DND-41 (cell line): ENCODE measurements at regions not wholly inside any gene's neighbourhood (a gene's known extent, or its start where the extent isn't known, plus 50 kb on each side); places are given as distances from the start of the nearest gene placed in this dataset.

ENCODE experiments used
- ATAC-seq: fragments of 200-7000 bp; cut with Tn5 transposase; 3 replicates; pipeline ENCODE4 v1.9.1; 2021; ENCODE audit warnings: low read depth; ENCODE audit not compliant: insufficient read depth
- DNase-seq: peaks from one replicate; pipeline ENCODE4 v3.0.0-alpha.2; 2020
- H2AFZ ChIP-seq: 2 replicates; pipeline ENCODE4 v1.6.0; 2012; ENCODE audit warnings: low read depth, low read length
- H3K27ac ChIP-seq: 2 replicates; pipeline ENCODE4 v1.5.1; 2012; ENCODE audit warnings: low read length, inconsistent platforms
- H3K27me3 ChIP-seq: fragments of 200-600 bp; sonication (generic); 2 replicates; pipeline ENCODE4 v1.6.0; 2012; ENCODE audit warnings: low read length, mild to moderate bottlenecking, inconsistent platforms; ENCODE audit not compliant: insufficient read depth, poor library complexity
- H3K36me3 ChIP-seq: 2 replicates; pipeline ENCODE4 v1.5.1; 2012; ENCODE audit warnings: low read length, inconsistent platforms; ENCODE audit not compliant: insufficient read depth
- H3K4me1 ChIP-seq: 2 replicates; pipeline ENCODE4 v1.5.1; 2012; ENCODE audit warnings: mild to moderate bottlenecking, low read length; ENCODE audit not compliant: insufficient read depth
- H3K4me2 ChIP-seq: 2 replicates; pipeline ENCODE4 v1.6.0; 2012; ENCODE audit warnings: mild to moderate bottlenecking, moderate library complexity, low read length, inconsistent platforms; ENCODE audit not compliant: insufficient read depth
- H3K4me3 ChIP-seq, 2 experiments: fragments of 200-600 bp in 1 of 2; shearing (Covaris generic) in 1 of 2; 2 replicates each; pipeline ENCODE4 v1.5.1; 2012 to 2016; ENCODE audit warnings: inconsistent platforms in 2 of 2, low read length in 2 of 2, mild to moderate bottlenecking in 2 of 2, low read depth in 1 of 2, moderate library complexity in 1 of 2
- H3K79me2 ChIP-seq: 2 replicates; pipeline ENCODE4 v1.6.0; 2012; ENCODE audit warnings: low read length, inconsistent platforms; ENCODE audit not compliant: insufficient read depth
- H3K9ac ChIP-seq: 2 replicates; pipeline ENCODE4 v1.6.0; 2012; ENCODE audit warnings: low read depth, mild to moderate bottlenecking, inconsistent platforms, low read length, moderate library complexity
- H3K9me3 ChIP-seq: 2 replicates; pipeline ENCODE4 v1.5.1; 2012; ENCODE audit warnings: low read length, moderate library complexity, mild to moderate bottlenecking, inconsistent platforms; ENCODE audit not compliant: insufficient read depth, severe bottlenecking
- H4K20me1 ChIP-seq: 2 replicates; pipeline ENCODE4 v1.6.0; 2012; ENCODE audit warnings: low read length; ENCODE audit not compliant: insufficient read depth
- CTCF ChIP-seq: IDR thresholded peaks from 2 replicates; pipeline ENCODE4 v1.5.1; 2012; ENCODE audit warnings: borderline replicate concordance, low read length, moderate library complexity, mild to moderate bottlenecking; ENCODE audit not compliant: poor library complexity, severe bottlenecking; ENCODE audit errors: extremely low read depth
- EZH2 ChIP-seq: IDR thresholded peaks from 3 replicates; pipeline ENCODE4 v1.6.1; 2012; ENCODE audit warnings: borderline replicate concordance, low read depth, mild to moderate bottlenecking, moderate library complexity, low read length, inconsistent platforms; ENCODE audit not compliant: severe bottlenecking

GRCh38 chrX:13476384-13476783 is 93.0 kb upstream of the EGFL6 start:
- ATAC-seq (no peak), DNase-seq (no peak)
- Histone ChIP-seq H3K4me2 (no peak overlapping the region), H3K27ac (no peak overlapping the region), H4K20me1 (no peaks in the 10 kb centered on the region), H3K27me3 (no peaks in the 10 kb centered on the region), H2AFZ (no peak overlapping the region), H3K36me3 (no peaks in the 10 kb centered on the region), H3K9me3 (no peaks in the 10 kb centered on the region), H3K79me2 (no peaks in the 10 kb centered on the region), H3K4me3 (no peak overlapping the region), H3K9ac (no peak overlapping the region), H3K4me1 (peaks cover 9% of the 10 kb centered on the region)
- no peak for TF ChIP-seq EZH2
- no peak for TF ChIP-seq CTCF

- Histone ChIP-seq H3K27ac (no peak overlapping the region), H4K20me1 (no peaks in the 10 kb centered on the region), H3K9ac (no peak overlapping the region), H3K9me3 (no peaks in the 10 kb centered on the region), H3K4me3 (no peak overlapping the region), H3K79me2 (no peaks in the 10 kb centered on the region), H3K4me1 (peaks cover 15% of the 10 kb centered on the region), H2AFZ (peak overlapping the region; percentile 29), H3K4me2 (no peak overlapping the region), H3K27me3 (no peaks in the 10 kb centered on the region), H3K36me3 (no peaks in the 10 kb centered on the region)
- ATAC-seq, result no peak
- DNase-seq, result no peak
- TF ChIP-seq CTCF (no peak), EZH2 (no peak)
These were observed 95.3 kb upstream of the EGFL6 start for GRCh38 chrX:13474164-13474516.

GRCh38 chrX:13473442-13474163 is 95.8 kb upstream of the EGFL6 start:
- Histone ChIP-seq H3K4me3 (no peak overlapping the region), H3K9ac (no peak overlapping the region), H3K79me2 (no peaks in the 10 kb centered on the region), H3K4me1 (peaks cover 15% of the 10 kb centered on the region), H3K4me2 (no peak overlapping the region), H3K36me3 (no peaks in the 10 kb centered on the region), H2AFZ (peak overlapping the region; percentile 29), H3K27ac (no peak overlapping the region), H3K27me3 (no peaks in the 10 kb centered on the region), H3K9me3 (no peaks in the 10 kb centered on the region), H4K20me1 (no peaks in the 10 kb centered on the region)
- no peak for ATAC-seq
- no peak for TF ChIP-seq EZH2
- TF ChIP-seq CTCF, result no peak
- no peak for DNase-seq
